ENCODE measurements at regions not wholly inside any gene's neighbourhood (a gene's known extent, or its start where the extent isn't known, plus 50 kb on each side); places are given as distances from the start of the nearest gene placed in this dataset.
"Not testable (repeated sequence)": the region's sequence is repeated elsewhere in the genome, so short reads cannot be mapped to it uniquely, and the experiment has no call there.

DNA sequence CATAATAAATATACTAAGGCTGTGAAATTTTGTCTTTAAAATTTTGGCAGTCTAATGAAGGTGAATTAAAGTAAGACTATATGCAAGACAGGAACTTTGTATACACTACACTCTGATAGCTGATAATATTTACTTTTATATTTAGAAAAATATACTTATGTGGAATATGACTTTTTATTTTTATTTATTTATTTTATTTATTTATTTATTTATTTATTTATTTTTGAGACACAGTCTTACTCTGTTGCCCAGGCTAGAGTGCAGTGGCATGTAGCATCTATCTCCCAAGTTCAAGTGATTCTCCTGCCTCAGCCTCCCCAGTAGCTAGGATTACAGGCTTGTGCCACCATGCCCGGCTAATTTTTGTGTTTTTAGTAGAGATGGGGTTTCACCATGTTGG, 742.4 kb downstream of the CD109 start:
- TF ChIP-seq ZNF674 (CRISPR knock-in tag; IDR thresholded peaks at IDR 0.05; ENCODE audit: low read depth); NCOA2 (CRISPR knock-in tag; IDR thresholded peaks at IDR 0.05); EZH2 (conservative IDR thresholded peaks at IDR 0.05; ENCODE audit: low read depth, low read length); HNRNPH1 (optimal IDR thresholded peaks at IDR 0.05; ENCODE audit: low read depth, low read length); JUNB (CRISPR knock-in tag; IDR thresholded peaks at IDR 0.05; ENCODE audit: borderline replicate concordance); RFX5 (IDR thresholded peaks at IDR 0.05; ENCODE audit: low read depth, low read length); MXI1 (IDR thresholded peaks at IDR 0.05; ENCODE audit: borderline replicate concordance, low read depth, low read length): not testable (repeated sequence)
- TF ChIP-seq, protein P1, sequence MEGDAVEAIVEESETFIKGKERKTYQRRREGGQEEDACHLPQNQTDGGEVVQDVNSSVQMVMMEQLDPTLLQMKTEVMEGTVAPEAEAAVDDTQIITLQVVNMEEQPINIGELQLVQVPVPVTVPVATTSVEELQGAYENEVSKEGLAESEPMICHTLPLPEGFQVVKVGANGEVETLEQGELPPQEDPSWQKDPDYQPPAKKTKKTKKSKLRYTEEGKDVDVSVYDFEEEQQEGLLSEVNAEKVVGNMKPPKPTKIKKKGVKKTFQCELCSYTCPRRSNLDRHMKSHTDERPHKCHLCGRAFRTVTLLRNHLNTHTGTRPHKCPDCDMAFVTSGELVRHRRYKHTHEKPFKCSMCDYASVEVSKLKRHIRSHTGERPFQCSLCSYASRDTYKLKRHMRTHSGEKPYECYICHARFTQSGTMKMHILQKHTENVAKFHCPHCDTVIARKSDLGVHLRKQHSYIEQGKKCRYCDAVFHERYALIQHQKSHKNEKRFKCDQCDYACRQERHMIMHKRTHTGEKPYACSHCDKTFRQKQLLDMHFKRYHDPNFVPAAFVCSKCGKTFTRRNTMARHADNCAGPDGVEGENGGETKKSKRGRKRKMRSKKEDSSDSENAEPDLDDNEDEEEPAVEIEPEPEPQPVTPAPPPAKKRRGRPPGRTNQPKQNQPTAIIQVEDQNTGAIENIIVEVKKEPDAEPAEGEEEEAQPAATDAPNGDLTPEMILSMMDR (CRISPR knock-in tag; IDR thresholded peaks at IDR 0.05): not testable (repeated sequence)
- TF ChIP-seq, protein P2, sequence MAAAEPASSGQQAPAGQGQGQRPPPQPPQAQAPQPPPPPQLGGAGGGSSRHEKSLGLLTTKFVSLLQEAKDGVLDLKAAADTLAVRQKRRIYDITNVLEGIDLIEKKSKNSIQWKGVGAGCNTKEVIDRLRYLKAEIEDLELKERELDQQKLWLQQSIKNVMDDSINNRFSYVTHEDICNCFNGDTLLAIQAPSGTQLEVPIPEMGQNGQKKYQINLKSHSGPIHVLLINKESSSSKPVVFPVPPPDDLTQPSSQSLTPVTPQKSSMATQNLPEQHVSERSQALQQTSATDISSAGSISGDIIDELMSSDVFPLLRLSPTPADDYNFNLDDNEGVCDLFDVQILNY (CRISPR knock-in tag; conservative IDR thresholded peaks at IDR 0.05): not testable (repeated sequence)

Data from HepG2 (cell line).